ENCODE measurements at regions not wholly inside any gene's neighbourhood (a gene's known extent, or its start where the extent isn't known, plus 50 kb on each side); places are given as distances from the start of the nearest gene placed in this dataset.
"Not testable (repeated sequence)": the region's sequence is repeated elsewhere in the genome, so short reads cannot be mapped to it uniquely, and the experiment has no call there.

GRCh38 chr17:14560325-14560724, 259.4 kb downstream of the HS3ST3B1 start:
- WGBS, 2 experiments: 91 to 93% methylated on average over 3 to 5 of the region's 8 CpGs

GRCh38 chr17:14559264-14560119, 258.6 kb downstream of the HS3ST3B1 start:
- H3K36me3 ChIP-seq (ENCODE audit: control insufficient read depth, insufficient read depth, low read length): no peaks in the 10 kb centered on the region
- 66 to 67% methylated on average over 10 of the region's 10 CpGs for WGBS, 2 experiments
- no peak overlapping the region for H3K4me3 ChIP-seq (ENCODE audit: insufficient read depth, low read depth, low read length)
- H3K27me3 ChIP-seq (ENCODE audit: control insufficient read depth, insufficient read depth, low read length, poor library complexity, severe bottlenecking): no peaks in the 10 kb centered on the region
- no peaks in the 10 kb centered on the region for H3K9me3 ChIP-seq (ENCODE audit: control insufficient read depth, low read length)
- H3K27ac ChIP-seq (ENCODE audit: insufficient read depth, low read depth, low read length, poor library complexity, severe bottlenecking): no peak overlapping the region
- H3K4me1 ChIP-seq (ENCODE audit: control insufficient read depth, insufficient read depth, low read length): no peaks in the 10 kb centered on the region

More at GRCh38 chr17:14560325-14560724, 259.4 kb downstream of the HS3ST3B1 start:
- H3K27me3 ChIP-seq (ENCODE audit: control insufficient read depth, insufficient read depth, low read length, poor library complexity, severe bottlenecking); H3K36me3 ChIP-seq (ENCODE audit: control insufficient read depth, insufficient read depth, low read length); H3K27ac ChIP-seq (ENCODE audit: insufficient read depth, low read depth, low read length, poor library complexity, severe bottlenecking); H3K4me3 ChIP-seq (ENCODE audit: insufficient read depth, low read depth, low read length); H3K4me1 ChIP-seq (ENCODE audit: control insufficient read depth, insufficient read depth, low read length); H3K9me3 ChIP-seq (ENCODE audit: control insufficient read depth, low read length): not testable (repeated sequence)

- 89 to 90% methylated on average over 4 of the region's 4 CpGs for WGBS, 2 experiments
- Histone ChIP-seq H3K4me3 (ENCODE audit: insufficient read depth, low read depth, low read length) (no peak overlapping the region), H3K36me3 (ENCODE audit: control insufficient read depth, insufficient read depth, low read length) (no peaks in the 10 kb centered on the region), H3K4me1 (ENCODE audit: control insufficient read depth, insufficient read depth, low read length) (no peaks in the 10 kb centered on the region), H3K9me3 (ENCODE audit: control insufficient read depth, low read length) (no peaks in the 10 kb centered on the region), H3K27ac (ENCODE audit: insufficient read depth, low read depth, low read length, poor library complexity, severe bottlenecking) (no peak overlapping the region), H3K27me3 (ENCODE audit: control insufficient read depth, insufficient read depth, low read length, poor library complexity, severe bottlenecking) (no peaks in the 10 kb centered on the region)
Measured at GRCh38 chr17:14557480-14557879, 256.6 kb downstream of the HS3ST3B1 start.

GRCh38 chr17:14553847-14554246, 253.0 kb downstream of the HS3ST3B1 start:
- Histone ChIP-seq H3K4me1 (ENCODE audit: control insufficient read depth, insufficient read depth, low read length) (no peaks in the 10 kb centered on the region), H3K27me3 (ENCODE audit: control insufficient read depth, insufficient read depth, low read length, poor library complexity, severe bottlenecking) (no peaks in the 10 kb centered on the region), H3K27ac (ENCODE audit: insufficient read depth, low read depth, low read length, poor library complexity, severe bottlenecking) (no peak overlapping the region), H3K36me3 (ENCODE audit: control insufficient read depth, insufficient read depth, low read length) (no peaks in the 10 kb centered on the region), H3K9me3 (ENCODE audit: control insufficient read depth, low read length) (no peaks in the 10 kb centered on the region), H3K4me3 (ENCODE audit: insufficient read depth, low read depth, low read length) (no peak overlapping the region)
- WGBS, 2 experiments: 77 to 85% methylated on average over 2 of the region's 2 CpGs

GRCh38 chr17:14552306-14552705, 251.4 kb downstream of the HS3ST3B1 start:
- Histone ChIP-seq H3K36me3 (ENCODE audit: control insufficient read depth, insufficient read depth, low read length) (no peaks in the 10 kb centered on the region), H3K4me1 (ENCODE audit: control insufficient read depth, insufficient read depth, low read length) (no peaks in the 10 kb centered on the region), H3K4me3 (ENCODE audit: insufficient read depth, low read depth, low read length) (no peak overlapping the region), H3K27me3 (ENCODE audit: control insufficient read depth, insufficient read depth, low read length, poor library complexity, severe bottlenecking) (no peaks in the 10 kb centered on the region), H3K9me3 (ENCODE audit: control insufficient read depth, low read length) (no peaks in the 10 kb centered on the region), H3K27ac (ENCODE audit: insufficient read depth, low read depth, low read length, poor library complexity, severe bottlenecking) (no peak overlapping the region)
- 84 to 85% methylated on average over 7 of the region's 7 CpGs for WGBS, 2 experiments

- H3K27ac ChIP-seq (ENCODE audit: insufficient read depth, low read depth, low read length, poor library complexity, severe bottlenecking): no peak overlapping the region
- no peaks in the 10 kb centered on the region for H3K27me3 ChIP-seq (ENCODE audit: control insufficient read depth, insufficient read depth, low read length, poor library complexity, severe bottlenecking)
- H3K4me1 ChIP-seq (ENCODE audit: control insufficient read depth, insufficient read depth, low read length): no peaks in the 10 kb centered on the region
- WGBS, 2 experiments: 80 to 87% methylated on average over 2 of the region's 2 CpGs
- H3K4me3 ChIP-seq (ENCODE audit: insufficient read depth, low read depth, low read length): no peak overlapping the region
- H3K9me3 ChIP-seq (ENCODE audit: control insufficient read depth, low read length): no peaks in the 10 kb centered on the region
- no peaks in the 10 kb centered on the region for H3K36me3 ChIP-seq (ENCODE audit: control insufficient read depth, insufficient read depth, low read length)
Measured at GRCh38 chr17:14547556-14547955, 246.7 kb downstream of the HS3ST3B1 start.

GRCh38 chr17:14547016-14547415, 246.1 kb downstream of the HS3ST3B1 start:
- Histone ChIP-seq H3K27ac (ENCODE audit: insufficient read depth, low read depth, low read length, poor library complexity, severe bottlenecking) (no peak overlapping the region), H3K9me3 (ENCODE audit: control insufficient read depth, low read length) (no peaks in the 10 kb centered on the region), H3K27me3 (ENCODE audit: control insufficient read depth, insufficient read depth, low read length, poor library complexity, severe bottlenecking) (no peaks in the 10 kb centered on the region), H3K4me3 (ENCODE audit: insufficient read depth, low read depth, low read length) (no peak overlapping the region), H3K4me1 (ENCODE audit: control insufficient read depth, insufficient read depth, low read length) (no peaks in the 10 kb centered on the region), H3K36me3 (ENCODE audit: control insufficient read depth, insufficient read depth, low read length) (no peaks in the 10 kb centered on the region)
- WGBS, 2 experiments: 95 to 98% methylated on average over 5 of the region's 5 CpGs

- no peaks in the 10 kb centered on the region for H3K36me3 ChIP-seq (ENCODE audit: control insufficient read depth, insufficient read depth, low read length)
- no peaks in the 10 kb centered on the region for H3K4me1 ChIP-seq (ENCODE audit: control insufficient read depth, insufficient read depth, low read length)
- WGBS, 2 experiments: 77 to 81% methylated on average over 15 of the region's 16 CpGs
- H3K27me3 ChIP-seq (ENCODE audit: control insufficient read depth, insufficient read depth, low read length, poor library complexity, severe bottlenecking): no peaks in the 10 kb centered on the region
- H3K9me3 ChIP-seq (ENCODE audit: control insufficient read depth, low read length): no peaks in the 10 kb centered on the region
- H3K27ac ChIP-seq (ENCODE audit: insufficient read depth, low read depth, low read length, poor library complexity, severe bottlenecking): no peak overlapping the region
- H3K4me3 ChIP-seq (ENCODE audit: insufficient read depth, low read depth, low read length): no peak overlapping the region
Measured at GRCh38 chr17:14545156-14545906, 244.4 kb downstream of the HS3ST3B1 start.

GRCh38 chr17:14541714-14542113, 240.8 kb downstream of the HS3ST3B1 start:
- H3K27ac ChIP-seq (ENCODE audit: insufficient read depth, low read depth, low read length, poor library complexity, severe bottlenecking): no peak overlapping the region
- 89 to 93% methylated on average over 2 of the region's 2 CpGs for WGBS, 2 experiments

GRCh38 chr17:14539801-14540200, 238.9 kb downstream of the HS3ST3B1 start:
- Histone ChIP-seq H3K36me3 (ENCODE audit: control insufficient read depth, insufficient read depth, low read length) (no peaks in the 10 kb centered on the region), H3K4me3 (ENCODE audit: insufficient read depth, low read depth, low read length) (no peak overlapping the region), H3K27ac (ENCODE audit: insufficient read depth, low read depth, low read length, poor library complexity, severe bottlenecking) (no peak overlapping the region), H3K27me3 (ENCODE audit: control insufficient read depth, insufficient read depth, low read length, poor library complexity, severe bottlenecking) (no peaks in the 10 kb centered on the region), H3K4me1 (ENCODE audit: control insufficient read depth, insufficient read depth, low read length) (no peaks in the 10 kb centered on the region), H3K9me3 (ENCODE audit: control insufficient read depth, low read length) (peaks cover 4% of the 10 kb centered on the region)
- 95 to 96% methylated on average over 6 of the region's 6 CpGs for WGBS, 2 experiments

More at GRCh38 chr17:14541714-14542113, 240.8 kb downstream of the HS3ST3B1 start:
- Histone ChIP-seq H3K4me3 (ENCODE audit: insufficient read depth, low read depth, low read length) (no peak overlapping the region), H3K4me1 (ENCODE audit: control insufficient read depth, insufficient read depth, low read length) (no peaks in the 10 kb centered on the region), H3K36me3 (ENCODE audit: control insufficient read depth, insufficient read depth, low read length) (no peaks in the 10 kb centered on the region), H3K27me3 (ENCODE audit: control insufficient read depth, insufficient read depth, low read length, poor library complexity, severe bottlenecking) (no peaks in the 10 kb centered on the region), H3K9me3 (ENCODE audit: control insufficient read depth, low read length) (peaks cover 4% of the 10 kb centered on the region)

Measured in ectodermal cell (in vitro differentiated cells).